Fibroblast of skin of left quadriceps (primary cell): ENCODE measurements at regions not wholly inside any gene's neighbourhood (a gene's known extent, or its start where the extent isn't known, plus 50 kb on each side); places are given as distances from the start of the nearest gene placed in this dataset.

Experiments used
- DNase-seq, 2 experiments: peaks; one replicate each; pipeline ENCODE4 v3.0.0-alpha.2; 2013; ENCODE audit warnings: low read depth in 2 of 2

- no peak for DNase-seq
These were observed 60.0 kb upstream of the FZD10 start for GRCh38 chr12:130102266-130102665.

DNA sequence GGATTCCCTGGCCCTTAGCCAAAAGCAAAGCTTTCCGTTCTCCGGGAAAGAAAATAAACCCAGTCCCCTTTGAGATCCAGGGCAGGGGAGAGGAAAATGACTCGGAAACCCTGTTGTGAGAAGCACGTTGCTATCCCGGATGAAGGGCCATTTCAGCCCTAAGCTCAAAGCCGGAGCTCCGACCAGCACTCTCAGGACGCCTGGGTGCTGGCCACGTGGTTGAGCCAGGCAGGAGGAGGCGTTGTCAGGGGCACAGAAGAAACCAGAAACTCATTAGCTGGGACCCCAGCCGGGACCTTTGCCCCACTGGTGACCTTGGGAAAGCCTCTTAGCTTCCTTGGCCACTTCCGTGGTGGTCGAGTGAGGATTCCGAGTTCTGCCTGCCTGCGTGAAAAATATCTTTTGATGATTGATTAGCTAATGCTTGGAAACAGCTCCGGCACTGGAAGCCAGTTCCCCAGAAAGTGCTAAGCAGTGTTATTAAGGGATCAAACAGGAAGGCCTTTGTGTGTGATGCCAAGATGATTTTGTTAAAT lies 57.6 kb upstream of the FZD10 start:
- DNase-seq = no peak

GRCh38 chr12:130109062-130109945 lies 53.0 kb upstream of the FZD10 start:
- DNase-seq = no peak

DNA sequence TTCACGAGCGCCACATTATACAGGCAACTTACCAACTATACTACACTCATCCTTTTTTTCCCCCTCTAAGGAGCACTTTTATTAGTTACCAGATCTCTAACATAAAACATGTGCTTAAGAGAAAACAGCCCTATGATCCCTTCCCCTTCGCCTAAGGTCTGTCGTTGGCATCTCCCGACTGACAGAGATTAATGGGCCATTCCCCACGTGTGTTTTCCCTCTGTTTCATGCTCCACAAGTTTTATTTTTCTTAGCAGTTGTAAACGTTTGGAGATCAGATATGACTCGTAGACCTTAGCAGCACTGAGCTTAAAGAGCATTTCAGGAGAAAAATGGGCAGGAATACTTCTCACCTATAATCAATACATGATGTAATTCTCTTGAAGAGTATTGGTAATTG lies 51.4 kb upstream of the FZD10 start:
- DNase-seq = no peak

DNA sequence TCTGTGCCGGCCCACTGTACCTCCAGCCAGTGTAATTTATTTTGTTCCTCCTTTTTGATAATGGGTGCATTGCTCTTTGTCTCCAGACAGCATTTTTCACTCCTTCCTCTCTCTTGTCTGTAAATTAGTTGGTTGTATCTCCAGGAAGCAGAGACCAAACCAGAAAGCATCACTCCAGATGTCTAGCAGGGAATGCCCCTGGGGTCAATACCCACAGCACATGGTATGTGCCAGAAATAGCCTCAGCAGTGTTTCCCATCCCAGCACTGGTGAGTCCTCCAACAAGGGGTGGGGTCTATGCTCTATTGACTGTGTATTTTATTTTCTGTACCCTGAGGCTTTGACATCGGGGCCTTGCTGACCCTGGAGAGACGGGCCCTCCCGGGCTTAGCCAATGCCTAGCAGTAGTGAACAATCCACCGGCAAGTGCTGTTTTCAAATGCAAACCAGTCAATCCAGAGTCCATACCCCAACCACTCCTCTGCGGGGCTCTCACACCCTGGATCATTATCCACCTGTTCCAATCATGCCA lies 50.2 kb upstream of the FZD10 start:
- DNase-seq = no peak
